ENCODE measurements at regions not wholly inside any gene's neighbourhood (a gene's known extent, or its start where the extent isn't known, plus 50 kb on each side); places are given as distances from the start of the nearest gene placed in this dataset.

GRCh38 chr21:18776936-18777335, 373.4 kb upstream of the TMPRSS15 start:
- TF ChIP-seq CTCF (IDR thresholded peaks at IDR 0.05; ENCODE audit: low read length) (no peak), EZH2phosphoT487 (IDR thresholded peaks at IDR 0.05; ENCODE audit: low read length) (no peak), EZH2 (optimal IDR thresholded peaks at IDR 0.05; ENCODE audit: low read depth, low read length) (no peak)
- no peaks in the 10 kb centered on the region for H3K27me3 ChIP-seq (replicated peaks; ENCODE audit: insufficient read depth, low read length)

GRCh38 chr21:18782721-18783120, 379.1 kb upstream of the TMPRSS15 start:
- no peaks in the 10 kb centered on the region for H3F3A ChIP-seq (ENCODE audit: insufficient read depth, low read length)
- H3K4me1 ChIP-seq (ENCODE audit: low read length), result no peaks in the 10 kb centered on the region
- H3K4me2 ChIP-seq (ENCODE audit: low read depth, low read length), result no peak overlapping the region
- no peaks in the 10 kb centered on the region for H4K20me1 ChIP-seq (ENCODE audit: insufficient read depth, low read length)
- H3K4me3 ChIP-seq (ENCODE audit: low read length), result no peak overlapping the region
- no peaks in the 10 kb centered on the region for H3K27me3 ChIP-seq (replicated peaks; ENCODE audit: insufficient read depth, low read length)
- TF ChIP-seq EZH2 (optimal IDR thresholded peaks at IDR 0.05; ENCODE audit: low read depth, low read length) (no peak), EZH2phosphoT487 (IDR thresholded peaks at IDR 0.05; ENCODE audit: low read length) (no peak), CTCF (IDR thresholded peaks at IDR 0.05; ENCODE audit: low read length) (no peak)
- no peaks in the 10 kb centered on the region for H3K36me3 ChIP-seq (replicated peaks; ENCODE audit: insufficient read depth, low read length)
- no peak overlapping the region for H2AFZ ChIP-seq (ENCODE audit: low read length)
- H3K9me3 ChIP-seq (replicated peaks; ENCODE audit: insufficient read depth, low read length), result no peaks in the 10 kb centered on the region
- no peaks in the 10 kb centered on the region for H3K9me2 ChIP-seq (replicated peaks; ENCODE audit: insufficient read depth, low read length)
- H3K9ac ChIP-seq (ENCODE audit: low read length), result no peak overlapping the region
- H3K79me2 ChIP-seq (ENCODE audit: low read length), result no peaks in the 10 kb centered on the region
- no peak for DNase-seq
- no peak overlapping the region for H3K27ac ChIP-seq (ENCODE audit: low read length)

More at GRCh38 chr21:18776936-18777335, 373.4 kb upstream of the TMPRSS15 start:
- Histone ChIP-seq H2AFZ (ENCODE audit: low read length) (no peak overlapping the region), H4K20me1 (ENCODE audit: insufficient read depth, low read length) (no peaks in the 10 kb centered on the region), H3K4me2 (ENCODE audit: low read depth, low read length) (no peak overlapping the region), H3K36me3 (replicated peaks; ENCODE audit: insufficient read depth, low read length) (no peaks in the 10 kb centered on the region), H3K9me2 (replicated peaks; ENCODE audit: insufficient read depth, low read length) (no peaks in the 10 kb centered on the region), H3K9ac (ENCODE audit: low read length) (no peak overlapping the region), H3K4me3 (ENCODE audit: low read length) (no peak overlapping the region), H3F3A (ENCODE audit: insufficient read depth, low read length) (no peaks in the 10 kb centered on the region), H3K27ac (ENCODE audit: low read length) (no peak overlapping the region), H3K79me2 (ENCODE audit: low read length) (no peaks in the 10 kb centered on the region), H3K4me1 (ENCODE audit: low read length) (0 out of 2 replicates have a peak, but pooled peaks cover 4% of the 10 kb centered on the region), H3K9me3 (replicated peaks; ENCODE audit: insufficient read depth, low read length) (no peaks in the 10 kb centered on the region)
- DNase-seq, result no peak

- H3K9ac ChIP-seq (ENCODE audit: low read length), result no peak overlapping the region
- H3K4me3 ChIP-seq (ENCODE audit: low read length), result no peak overlapping the region
- H3K4me2 ChIP-seq (ENCODE audit: low read depth, low read length), result no peak overlapping the region
- H3F3A ChIP-seq (ENCODE audit: insufficient read depth, low read length), result no peaks in the 10 kb centered on the region
- no peaks in the 10 kb centered on the region for H3K36me3 ChIP-seq (replicated peaks; ENCODE audit: insufficient read depth, low read length)
- DNase-seq, result peak; percentile 54
- H2AFZ ChIP-seq (ENCODE audit: low read length), result no peak overlapping the region
- no peaks in the 10 kb centered on the region for H3K27me3 ChIP-seq (replicated peaks; ENCODE audit: insufficient read depth, low read length)
- TF ChIP-seq EZH2 (optimal IDR thresholded peaks at IDR 0.05; ENCODE audit: low read depth, low read length) (no peak), CTCF (IDR thresholded peaks at IDR 0.05; ENCODE audit: low read length) (peak; percentile 35), EZH2phosphoT487 (IDR thresholded peaks at IDR 0.05; ENCODE audit: low read length) (no peak)
- no peaks in the 10 kb centered on the region for H3K79me2 ChIP-seq (ENCODE audit: low read length)
- no peaks in the 10 kb centered on the region for H3K9me2 ChIP-seq (replicated peaks; ENCODE audit: insufficient read depth, low read length)
- no peaks in the 10 kb centered on the region for H3K9me3 ChIP-seq (replicated peaks; ENCODE audit: insufficient read depth, low read length)
- no peaks in the 10 kb centered on the region for H3K4me1 ChIP-seq (ENCODE audit: low read length)
- H3K27ac ChIP-seq (ENCODE audit: low read length), result no peak overlapping the region
- no peaks in the 10 kb centered on the region for H4K20me1 ChIP-seq (ENCODE audit: insufficient read depth, low read length)
Measured at GRCh38 chr21:18801468-18801867, 397.9 kb upstream of the TMPRSS15 start.

Measured in MM.1S (cell line).